ENCODE measurements at regions not wholly inside any gene's neighbourhood (a gene's known extent, or its start where the extent isn't known, plus 50 kb on each side); places are given as distances from the start of the nearest gene placed in this dataset.
"Not testable (repeated sequence)": the region's sequence is repeated elsewhere in the genome, so short reads cannot be mapped to it uniquely, and the experiment has no call there.

GRCh38 chr2:87341601-87342014 is 320.0 kb upstream of the PLGLB1 start:
- H2AFZ ChIP-seq (ENCODE audit: low read depth) = not testable (repeated sequence)
- TF ChIP-seq CTCF (conservative IDR thresholded peaks at IDR 0.05; ENCODE audit: low read depth, low read length) = 0 out of 2 replicates have a peak, but pooled peaks have one; percentile 12

GRCh38 chr2:87342175-87342574 is 320.5 kb upstream of the PLGLB1 start:
- H3K4me3 ChIP-seq (IDR thresholded peaks at IDR 0.05; ENCODE audit: insufficient read depth, low read depth, low read length); H3K27ac ChIP-seq; H3K27me3 ChIP-seq (ENCODE audit: insufficient read depth, low read depth); H3K4me1 ChIP-seq (ENCODE audit: low read depth, poor library complexity, severe bottlenecking); H3K4me2 ChIP-seq; H2AFZ ChIP-seq (ENCODE audit: low read depth); H3K79me2 ChIP-seq (ENCODE audit: insufficient read depth, low read depth); H4K20me1 ChIP-seq (ENCODE audit: insufficient read depth); H3K36me3 ChIP-seq (ENCODE audit: insufficient read depth); H3K9ac ChIP-seq: not testable (repeated sequence)

More at GRCh38 chr2:87341601-87342014, 320.0 kb upstream of the PLGLB1 start:
- not testable (repeated sequence) for H3K27ac ChIP-seq; H3K9ac ChIP-seq; H3K27me3 ChIP-seq (ENCODE audit: insufficient read depth, low read depth); H4K20me1 ChIP-seq (ENCODE audit: insufficient read depth); H3K4me1 ChIP-seq (ENCODE audit: low read depth, poor library complexity, severe bottlenecking); H3K4me2 ChIP-seq; H3K79me2 ChIP-seq (ENCODE audit: insufficient read depth, low read depth); H3K36me3 ChIP-seq (ENCODE audit: insufficient read depth); H3K4me3 ChIP-seq (IDR thresholded peaks at IDR 0.05; ENCODE audit: insufficient read depth, low read depth, low read length)

- not testable (repeated sequence) for H3K4me3 ChIP-seq (IDR thresholded peaks at IDR 0.05; ENCODE audit: insufficient read depth, low read depth, low read length); H3K27me3 ChIP-seq (ENCODE audit: insufficient read depth, low read depth); H3K9ac ChIP-seq; H4K20me1 ChIP-seq (ENCODE audit: insufficient read depth); H3K36me3 ChIP-seq (ENCODE audit: insufficient read depth); H3K79me2 ChIP-seq (ENCODE audit: insufficient read depth, low read depth); H3K27ac ChIP-seq; H3K4me2 ChIP-seq; H3K4me1 ChIP-seq (ENCODE audit: low read depth, poor library complexity, severe bottlenecking); H2AFZ ChIP-seq (ENCODE audit: low read depth)
Measured at GRCh38 chr2:87343347-87343746, 321.7 kb upstream of the PLGLB1 start.

- H3K4me3 ChIP-seq (IDR thresholded peaks at IDR 0.05; ENCODE audit: insufficient read depth, low read depth, low read length); H2AFZ ChIP-seq (ENCODE audit: low read depth); H3K79me2 ChIP-seq (ENCODE audit: insufficient read depth, low read depth); H3K4me2 ChIP-seq; H3K27ac ChIP-seq; H3K9ac ChIP-seq; H3K27me3 ChIP-seq (ENCODE audit: insufficient read depth, low read depth); H4K20me1 ChIP-seq (ENCODE audit: insufficient read depth); H3K36me3 ChIP-seq (ENCODE audit: insufficient read depth); H3K4me1 ChIP-seq (ENCODE audit: low read depth, poor library complexity, severe bottlenecking): not testable (repeated sequence)
Measured at GRCh38 chr2:87345283-87345682, 323.6 kb upstream of the PLGLB1 start.

- not testable (repeated sequence) for H4K20me1 ChIP-seq (ENCODE audit: insufficient read depth); H3K79me2 ChIP-seq (ENCODE audit: insufficient read depth, low read depth); H3K36me3 ChIP-seq (ENCODE audit: insufficient read depth); H2AFZ ChIP-seq (ENCODE audit: low read depth); H3K27me3 ChIP-seq (ENCODE audit: insufficient read depth, low read depth); H3K9ac ChIP-seq; H3K4me1 ChIP-seq (ENCODE audit: low read depth, poor library complexity, severe bottlenecking); H3K4me3 ChIP-seq (IDR thresholded peaks at IDR 0.05; ENCODE audit: insufficient read depth, low read depth, low read length); H3K4me2 ChIP-seq; H3K27ac ChIP-seq
Measured at GRCh38 chr2:87348556-87348955, 326.9 kb upstream of the PLGLB1 start.

GRCh38 chr2:87349006-87349405 is 327.4 kb upstream of the PLGLB1 start:
- not testable (repeated sequence) for H3K4me3 ChIP-seq (IDR thresholded peaks at IDR 0.05; ENCODE audit: insufficient read depth, low read depth, low read length); H2AFZ ChIP-seq (ENCODE audit: low read depth); H3K27ac ChIP-seq

GRCh38 chr2:87352178-87352934 is 330.7 kb upstream of the PLGLB1 start:
- not testable (repeated sequence) for H3K4me2 ChIP-seq; H3K4me3 ChIP-seq (IDR thresholded peaks at IDR 0.05; ENCODE audit: insufficient read depth, low read depth, low read length); H4K20me1 ChIP-seq (ENCODE audit: insufficient read depth); H3K4me1 ChIP-seq (ENCODE audit: low read depth, poor library complexity, severe bottlenecking); H3K27me3 ChIP-seq (ENCODE audit: insufficient read depth, low read depth); H3K79me2 ChIP-seq (ENCODE audit: insufficient read depth, low read depth); H3K9ac ChIP-seq; H2AFZ ChIP-seq (ENCODE audit: low read depth); H3K27ac ChIP-seq; H3K36me3 ChIP-seq (ENCODE audit: insufficient read depth)

More at GRCh38 chr2:87349006-87349405, 327.4 kb upstream of the PLGLB1 start:
- not testable (repeated sequence) for H3K27me3 ChIP-seq (ENCODE audit: insufficient read depth, low read depth); H3K4me2 ChIP-seq; H3K4me1 ChIP-seq (ENCODE audit: low read depth, poor library complexity, severe bottlenecking); H3K36me3 ChIP-seq (ENCODE audit: insufficient read depth); H3K79me2 ChIP-seq (ENCODE audit: insufficient read depth, low read depth); H4K20me1 ChIP-seq (ENCODE audit: insufficient read depth); H3K9ac ChIP-seq

- H3K4me2 ChIP-seq; H4K20me1 ChIP-seq (ENCODE audit: insufficient read depth); H3K4me3 ChIP-seq (IDR thresholded peaks at IDR 0.05; ENCODE audit: insufficient read depth, low read depth, low read length); H3K4me1 ChIP-seq (ENCODE audit: low read depth, poor library complexity, severe bottlenecking); H3K27ac ChIP-seq; H3K27me3 ChIP-seq (ENCODE audit: insufficient read depth, low read depth); H2AFZ ChIP-seq (ENCODE audit: low read depth); H3K79me2 ChIP-seq (ENCODE audit: insufficient read depth, low read depth); H3K9ac ChIP-seq; H3K36me3 ChIP-seq (ENCODE audit: insufficient read depth): not testable (repeated sequence)
Measured at GRCh38 chr2:87353408-87353807, 331.8 kb upstream of the PLGLB1 start.

GRCh38 chr2:87354102-87354501 is 332.5 kb upstream of the PLGLB1 start:
- H3K9ac ChIP-seq; H4K20me1 ChIP-seq (ENCODE audit: insufficient read depth); H3K79me2 ChIP-seq (ENCODE audit: insufficient read depth, low read depth); H3K4me2 ChIP-seq; H2AFZ ChIP-seq (ENCODE audit: low read depth); H3K4me1 ChIP-seq (ENCODE audit: low read depth, poor library complexity, severe bottlenecking); H3K36me3 ChIP-seq (ENCODE audit: insufficient read depth); H3K4me3 ChIP-seq (IDR thresholded peaks at IDR 0.05; ENCODE audit: insufficient read depth, low read depth, low read length); H3K27ac ChIP-seq; H3K27me3 ChIP-seq (ENCODE audit: insufficient read depth, low read depth): not testable (repeated sequence)

- not testable (repeated sequence) for H4K20me1 ChIP-seq (ENCODE audit: insufficient read depth); H3K4me3 ChIP-seq (IDR thresholded peaks at IDR 0.05; ENCODE audit: insufficient read depth, low read depth, low read length); H3K4me2 ChIP-seq; H3K79me2 ChIP-seq (ENCODE audit: insufficient read depth, low read depth); H3K27me3 ChIP-seq (ENCODE audit: insufficient read depth, low read depth); H3K9ac ChIP-seq; H3K27ac ChIP-seq; H2AFZ ChIP-seq (ENCODE audit: low read depth); H3K4me1 ChIP-seq (ENCODE audit: low read depth, poor library complexity, severe bottlenecking); H3K36me3 ChIP-seq (ENCODE audit: insufficient read depth)
Measured at GRCh38 chr2:87360250-87360649, 338.6 kb upstream of the PLGLB1 start.
